ENCODE measurements at regions not wholly inside any gene's neighbourhood (a gene's known extent, or its start where the extent isn't known, plus 50 kb on each side); places are given as distances from the start of the nearest gene placed in this dataset.

- DNase-seq: no peak
- Mint-ChIP-seq H3K36me3 (ENCODE audit: low read depth) (no peaks in the 10 kb centered on the region), H3K27ac (no peak overlapping the region), H3K4me3 (no peak overlapping the region), H3K27me3 (no peaks in the 10 kb centered on the region), H3K4me1 (ENCODE audit: low read depth) (peaks cover 5% of the 10 kb centered on the region), H3K9me3 (no peaks in the 10 kb centered on the region)
Measured at GRCh38 chr4:1576304-1576960, 107.7 kb downstream of the FAM53A start.

GRCh38 chr4:1575418-1576303 is 108.5 kb downstream of the FAM53A start:
- Mint-ChIP-seq H3K36me3 (ENCODE audit: low read depth) (no peaks in the 10 kb centered on the region), H3K9me3 (no peaks in the 10 kb centered on the region), H3K4me1 (ENCODE audit: low read depth) (peaks cover 1% of the 10 kb centered on the region), H3K4me3 (no peak overlapping the region), H3K27ac (no peak overlapping the region), H3K27me3 (no peaks in the 10 kb centered on the region)
- DNase-seq: no peak

- Mint-ChIP-seq H3K27ac (no peak overlapping the region), H3K4me1 (ENCODE audit: low read depth) (peaks cover under 1% of the 10 kb centered on the region), H3K27me3 (peaks cover 2% of the 10 kb centered on the region), H3K9me3 (no peaks in the 10 kb centered on the region), H3K36me3 (ENCODE audit: low read depth) (no peaks in the 10 kb centered on the region), H3K4me3 (no peak overlapping the region)
- DNase-seq: no peak
Measured at GRCh38 chr4:1574601-1575417, 109.3 kb downstream of the FAM53A start.

GRCh38 chr4:1573830-1574459 is 110.2 kb downstream of the FAM53A start:
- H3K9me3 Mint-ChIP-seq: no peaks in the 10 kb centered on the region
- DNase-seq: no peak
- H3K4me3 Mint-ChIP-seq: no peak overlapping the region
- H3K27me3 Mint-ChIP-seq: peaks cover 4% of the 10 kb centered on the region
- H3K4me1 Mint-ChIP-seq (ENCODE audit: low read depth): no peaks in the 10 kb centered on the region
- no peak overlapping the region for H3K27ac Mint-ChIP-seq
- no peaks in the 10 kb centered on the region for H3K36me3 Mint-ChIP-seq (ENCODE audit: low read depth)

GRCh38 chr4:1572964-1573720 is 111.0 kb downstream of the FAM53A start:
- Mint-ChIP-seq H3K9me3 (no peaks in the 10 kb centered on the region), H3K27me3 (peaks cover 4% of the 10 kb centered on the region), H3K4me3 (no peak overlapping the region), H3K4me1 (ENCODE audit: low read depth) (no peaks in the 10 kb centered on the region), H3K36me3 (ENCODE audit: low read depth) (no peaks in the 10 kb centered on the region), H3K27ac (no peak overlapping the region)
- no peak for DNase-seq

GRCh38 chr4:1572521-1572920 is 111.6 kb downstream of the FAM53A start:
- H3K4me1 Mint-ChIP-seq (ENCODE audit: low read depth): no peaks in the 10 kb centered on the region
- H3K9me3 Mint-ChIP-seq: no peaks in the 10 kb centered on the region
- H3K4me3 Mint-ChIP-seq: no peak overlapping the region
- no peak for DNase-seq
- no peaks in the 10 kb centered on the region for H3K36me3 Mint-ChIP-seq (ENCODE audit: low read depth)
- H3K27ac Mint-ChIP-seq: no peak overlapping the region
- H3K27me3 Mint-ChIP-seq: peaks cover 4% of the 10 kb centered on the region

- H3K27me3 Mint-ChIP-seq: peaks cover 4% of the 10 kb centered on the region
- no peaks in the 10 kb centered on the region for H3K4me1 Mint-ChIP-seq (ENCODE audit: low read depth)
- H3K36me3 Mint-ChIP-seq (ENCODE audit: low read depth): no peaks in the 10 kb centered on the region
- no peak overlapping the region for H3K4me3 Mint-ChIP-seq
- H3K27ac Mint-ChIP-seq: no peak overlapping the region
- DNase-seq: no peak
- H3K9me3 Mint-ChIP-seq: no peaks in the 10 kb centered on the region
Measured at GRCh38 chr4:1572010-1572385, 112.1 kb downstream of the FAM53A start.

GRCh38 chr4:1571165-1572009 is 112.7 kb downstream of the FAM53A start:
- no peak overlapping the region for H3K4me3 Mint-ChIP-seq
- H3K27me3 Mint-ChIP-seq: peaks cover 4% of the 10 kb centered on the region
- no peaks in the 10 kb centered on the region for H3K9me3 Mint-ChIP-seq
- no peak overlapping the region for H3K27ac Mint-ChIP-seq
- H3K4me1 Mint-ChIP-seq (ENCODE audit: low read depth): no peaks in the 10 kb centered on the region
- no peaks in the 10 kb centered on the region for H3K36me3 Mint-ChIP-seq (ENCODE audit: low read depth)
- no peak for DNase-seq

GRCh38 chr4:1570291-1571164 is 113.6 kb downstream of the FAM53A start:
- Mint-ChIP-seq H3K9me3 (no peaks in the 10 kb centered on the region), H3K4me3 (no peak overlapping the region), H3K27ac (no peak overlapping the region), H3K4me1 (ENCODE audit: low read depth) (peaks cover 3% of the 10 kb centered on the region), H3K27me3 (peaks cover 8% of the 10 kb centered on the region), H3K36me3 (ENCODE audit: low read depth) (no peaks in the 10 kb centered on the region)
- no peak for DNase-seq

- Mint-ChIP-seq H3K4me3 (no peak overlapping the region), H3K9me3 (no peaks in the 10 kb centered on the region), H3K4me1 (ENCODE audit: low read depth) (peaks cover 3% of the 10 kb centered on the region), H3K27ac (no peak overlapping the region), H3K27me3 (peaks cover 10% of the 10 kb centered on the region), H3K36me3 (ENCODE audit: low read depth) (no peaks in the 10 kb centered on the region)
- no peak for DNase-seq
Measured at GRCh38 chr4:1569461-1570151, 114.5 kb downstream of the FAM53A start.

GRCh38 chr4:1568855-1569460 is 115.2 kb downstream of the FAM53A start:
- Mint-ChIP-seq H3K36me3 (ENCODE audit: low read depth) (no peaks in the 10 kb centered on the region), H3K9me3 (no peaks in the 10 kb centered on the region), H3K27me3 (peaks cover 10% of the 10 kb centered on the region), H3K4me1 (ENCODE audit: low read depth) (peaks cover 3% of the 10 kb centered on the region), H3K27ac (no peak overlapping the region), H3K4me3 (no peak overlapping the region)
- DNase-seq: no peak
